Natural killer cell (primary cell): ENCODE measurements at regions not wholly inside any gene's neighbourhood (a gene's known extent, or its start where the extent isn't known, plus 50 kb on each side); places are given as distances from the start of the nearest gene placed in this dataset.

Source experiments
- ATAC-seq, 3 donors: fragments of 150-1000 bp in 2 of 3; fragments of 200-7000 bp in 1 of 3; cut with Tn5 transposase; 1 replicate in 1 of 3; 2 replicates in 2 of 3; pipeline ENCODE4 v1.10.0; 2021; ENCODE audit warnings: mild to moderate bottlenecking in 2 of 3, moderate library complexity in 2 of 3
- DNase-seq, 2 donors: peaks; one replicate each; pipeline versions ENCODE4 v3.0.0 to v3.0.0-alpha.2; 2013 to 2021; ENCODE audit warnings: mixed read lengths in 1 of 2
- H3K27ac ChIP-seq: one replicate; pipeline ENCODE4 v1.5.1; 2013; ENCODE audit warnings: mild to moderate bottlenecking, low read length
- H3K27me3 ChIP-seq: one replicate; pipeline ENCODE4 v1.6.1; 2013; ENCODE audit warnings: low read length; ENCODE audit not compliant: control insufficient read depth, insufficient read depth
- H3K36me3 ChIP-seq: one replicate; pipeline ENCODE4 v1.6.1; 2013; ENCODE audit warnings: low read length; ENCODE audit not compliant: control insufficient read depth, insufficient read depth
- H3K4me1 ChIP-seq: one replicate; pipeline ENCODE4 v1.6.1; 2013; ENCODE audit warnings: low read length; ENCODE audit not compliant: control insufficient read depth, insufficient read depth
- H3K4me3 ChIP-seq: one replicate; pipeline ENCODE4 v1.5.1; 2013; ENCODE audit warnings: low read length
- H3K9me3 ChIP-seq: one replicate; pipeline ENCODE4 v1.6.1; 2013; ENCODE audit warnings: low read length; ENCODE audit not compliant: control insufficient read depth, insufficient read depth
- H3K27ac Mint-ChIP-seq, 2 donors: one replicate each; pipeline ENCODE4 v1.8.0; 2022; ENCODE audit warnings: mild to moderate bottlenecking in 2 of 2, mixed read lengths in 2 of 2, moderate library complexity in 1 of 2
- H3K27me3 Mint-ChIP-seq, 2 donors: one replicate each; pipeline ENCODE4 v1.8.0; 2022; ENCODE audit warnings: low read depth in 2 of 2, mixed read lengths in 2 of 2
- H3K36me3 Mint-ChIP-seq: one replicate; pipeline ENCODE4 v1.8.0; 2022; ENCODE audit warnings: mixed read lengths
- H3K4me1 Mint-ChIP-seq, 2 donors: one replicate each; pipeline ENCODE4 v1.8.0; 2022; ENCODE audit warnings: mixed read lengths in 2 of 2
- H3K4me3 Mint-ChIP-seq: one replicate; pipeline ENCODE4 v1.8.0; 2022; ENCODE audit warnings: mild to moderate bottlenecking, moderate library complexity, mixed read lengths
- H3K9me3 Mint-ChIP-seq, 2 donors: one replicate each; pipeline ENCODE4 v1.8.0; 2022; ENCODE audit warnings: mixed read lengths in 2 of 2
- WGBS: methylation state at CpG from one replicate; pipeline ENCODE4 v1.1.7; 2013; ENCODE audit warnings: missing lambda C conversion rate; ENCODE audit not compliant: insufficient coverage; 5-methylcytosine and 5-hydroxymethylcytosine counted together
- intact Hi-C: fragments of 100-400 bp; cut with micrococcal nuclease; formaldehyde crosslinking; loops from one replicate; pipeline ENCODE4 v1.14.2; 2022
- TF ChIP-seq, protein P1 (sequence below): fragments of 200-600 bp; IDR thresholded peaks from one replicate; pipeline ENCODE4 v1.8.0; 2022; ENCODE audit warnings: antibody characterized with exemption

DNA sequence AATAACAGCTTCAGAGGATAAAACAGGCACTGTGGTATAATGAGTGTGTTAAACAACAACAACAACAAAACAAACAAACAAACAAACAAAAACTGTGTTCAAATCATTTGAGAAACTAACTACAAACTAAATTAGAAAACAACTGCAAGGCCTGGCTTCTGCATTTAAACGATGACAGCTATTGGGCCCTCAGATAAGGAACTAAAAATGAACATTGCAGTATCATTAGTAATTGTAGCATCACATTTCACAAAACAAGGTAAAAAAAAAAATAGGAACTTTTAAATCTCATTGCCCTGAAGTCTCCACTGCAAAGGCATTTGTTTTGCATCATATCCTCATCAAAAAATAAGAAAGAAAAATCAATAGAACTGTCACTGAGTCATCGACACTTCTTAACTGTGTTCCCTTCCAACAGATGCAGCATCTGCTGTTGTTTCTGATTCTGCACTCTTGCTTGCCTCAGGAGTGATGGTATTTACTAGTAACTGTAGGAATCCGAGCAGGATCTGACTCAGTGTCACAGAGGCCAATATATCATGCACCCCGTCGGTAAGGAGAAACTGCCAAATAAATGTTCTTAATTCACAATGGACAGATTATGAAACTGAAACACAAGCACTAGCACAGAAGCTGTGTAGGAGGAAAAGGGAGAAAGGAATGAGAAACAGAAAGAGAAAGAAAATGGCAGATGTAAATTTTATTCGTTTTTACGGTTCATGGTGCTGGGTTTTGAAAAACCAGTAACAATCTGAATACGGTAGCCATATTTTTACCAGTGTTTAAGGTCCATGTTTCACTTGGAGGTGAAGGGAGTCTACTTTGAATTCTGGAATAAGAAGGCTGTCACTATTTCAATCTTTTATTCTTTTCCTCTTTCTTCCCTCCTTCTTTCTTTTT, 365.7 kb upstream of the EPHA7 start:
- DNase-seq (no peak), ATAC-seq (no peak)
- Histone ChIP-seq H3K4me3 (no peak overlapping the region), H3K27me3 (no peaks in the 10 kb centered on the region), H3K9me3 (no peaks in the 10 kb centered on the region), H3K27ac (no peak overlapping the region), H3K4me1 (no peaks in the 10 kb centered on the region), H3K36me3 (no peaks in the 10 kb centered on the region)
- no peaks in the 10 kb centered on the region for H3K4me1 Mint-ChIP-seq
- H3K9me3 Mint-ChIP-seq = peaks cover 6 to 12% of the 10 kb centered on the region in 2 donors
- 83% methylated on average over 6 of the region's 8 CpGs for WGBS
- H3K4me3 Mint-ChIP-seq = no peak overlapping the region
- no peaks in the 10 kb centered on the region for H3K27me3 Mint-ChIP-seq
- no peaks in the 10 kb centered on the region for H3K36me3 Mint-ChIP-seq
- H3K27ac Mint-ChIP-seq = no peak overlapping the region
- intact Hi-C loops = no loop called here
- TF ChIP-seq, protein P1, sequence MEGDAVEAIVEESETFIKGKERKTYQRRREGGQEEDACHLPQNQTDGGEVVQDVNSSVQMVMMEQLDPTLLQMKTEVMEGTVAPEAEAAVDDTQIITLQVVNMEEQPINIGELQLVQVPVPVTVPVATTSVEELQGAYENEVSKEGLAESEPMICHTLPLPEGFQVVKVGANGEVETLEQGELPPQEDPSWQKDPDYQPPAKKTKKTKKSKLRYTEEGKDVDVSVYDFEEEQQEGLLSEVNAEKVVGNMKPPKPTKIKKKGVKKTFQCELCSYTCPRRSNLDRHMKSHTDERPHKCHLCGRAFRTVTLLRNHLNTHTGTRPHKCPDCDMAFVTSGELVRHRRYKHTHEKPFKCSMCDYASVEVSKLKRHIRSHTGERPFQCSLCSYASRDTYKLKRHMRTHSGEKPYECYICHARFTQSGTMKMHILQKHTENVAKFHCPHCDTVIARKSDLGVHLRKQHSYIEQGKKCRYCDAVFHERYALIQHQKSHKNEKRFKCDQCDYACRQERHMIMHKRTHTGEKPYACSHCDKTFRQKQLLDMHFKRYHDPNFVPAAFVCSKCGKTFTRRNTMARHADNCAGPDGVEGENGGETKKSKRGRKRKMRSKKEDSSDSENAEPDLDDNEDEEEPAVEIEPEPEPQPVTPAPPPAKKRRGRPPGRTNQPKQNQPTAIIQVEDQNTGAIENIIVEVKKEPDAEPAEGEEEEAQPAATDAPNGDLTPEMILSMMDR = no peak

DNA sequence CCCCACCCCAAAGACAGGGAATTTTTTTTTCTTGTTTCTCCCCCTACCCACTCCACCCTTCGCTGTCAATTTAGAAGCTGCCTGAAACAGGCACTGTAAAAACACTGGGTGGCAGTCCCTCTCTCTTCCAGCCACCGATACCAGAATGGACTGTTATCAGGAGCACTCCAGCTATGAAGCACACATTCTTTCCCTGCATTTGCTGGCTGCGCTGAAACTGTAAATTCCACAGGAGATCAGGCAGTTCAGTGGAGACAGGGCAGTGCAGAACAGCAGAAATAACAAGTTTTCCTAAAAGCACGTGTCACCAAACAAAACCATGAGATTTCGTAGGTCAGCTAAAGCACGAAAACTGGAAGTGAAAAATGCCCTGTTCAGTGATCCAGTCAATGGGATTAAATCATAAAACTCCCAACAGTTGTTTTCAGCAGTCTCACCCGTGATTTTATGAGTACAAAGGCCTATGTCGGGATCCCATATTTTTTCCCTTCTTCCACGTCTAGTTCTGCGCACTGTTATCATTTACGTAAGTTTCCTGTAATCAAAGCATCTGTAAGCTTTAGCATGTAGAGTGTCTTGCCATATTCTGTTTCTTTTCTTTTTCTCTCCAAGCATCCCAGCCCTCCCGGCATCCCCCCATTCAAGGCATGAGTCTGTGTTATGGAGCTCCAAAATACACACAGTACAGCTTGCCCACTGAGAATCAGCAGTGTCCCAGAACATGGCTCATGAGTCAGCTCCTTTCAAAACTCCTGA, 359.9 kb upstream of the EPHA7 start:
- WGBS = 73% methylated on average over 11 of the region's 12 CpGs
- Mint-ChIP-seq H3K9me3 (peaks cover 5 to 7% of the 10 kb centered on the region in 2 donors), H3K27ac (no peak overlapping the region), H3K4me1 (no peaks in the 10 kb centered on the region), H3K27me3 (no peaks in the 10 kb centered on the region), H3K36me3 (no peaks in the 10 kb centered on the region), H3K4me3 (no peak overlapping the region)
- TF ChIP-seq, protein P1 = no peak
- Histone ChIP-seq H3K27me3 (no peaks in the 10 kb centered on the region), H3K4me3 (no peak overlapping the region), H3K27ac (no peak overlapping the region), H3K4me1 (no peaks in the 10 kb centered on the region), H3K9me3 (peaks cover 3% of the 10 kb centered on the region), H3K36me3 (no peaks in the 10 kb centered on the region)
- DNase-seq (no peak), ATAC-seq (no peak)
- intact Hi-C loops = no loop called here

DNA sequence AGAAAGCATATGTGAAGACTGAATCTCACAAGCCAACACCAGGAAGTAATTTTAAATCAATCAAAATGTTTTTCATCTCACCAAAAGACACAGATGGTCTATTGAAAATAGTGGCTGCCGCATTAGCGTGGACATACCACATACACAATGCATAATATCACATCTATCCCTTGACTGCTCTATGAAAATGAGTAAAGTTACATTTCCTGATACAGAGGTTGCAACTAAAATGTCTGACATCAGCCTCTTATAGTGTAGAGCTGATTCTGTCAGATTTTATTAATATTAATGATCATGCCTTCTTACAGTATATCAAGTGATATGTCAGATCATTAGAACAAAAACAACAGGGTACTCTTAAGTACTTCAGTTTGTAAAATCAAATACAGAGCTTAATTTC, 339.8 kb upstream of the EPHA7 start:
- WGBS = 100% methylated on average over 2 of the region's 2 CpGs
- H3K4me3 ChIP-seq = no peak overlapping the region
- H3K4me1 ChIP-seq = no peaks in the 10 kb centered on the region
- H3K36me3 ChIP-seq = no peaks in the 10 kb centered on the region
- DNase-seq = no peak
- peaks cover 9 to 11% of the 10 kb centered on the region in 2 donors for H3K9me3 Mint-ChIP-seq
- H3K27ac ChIP-seq = no peak overlapping the region
- no peaks in the 10 kb centered on the region for H3K36me3 Mint-ChIP-seq
- H3K27me3 ChIP-seq = no peaks in the 10 kb centered on the region
- H3K27ac Mint-ChIP-seq = no peak overlapping the region
- H3K27me3 Mint-ChIP-seq = no peaks in the 10 kb centered on the region
- TF ChIP-seq, protein P1 = no peak
- H3K4me3 Mint-ChIP-seq = no peak overlapping the region
- intact Hi-C loops = no loop called here
- H3K4me1 Mint-ChIP-seq = no peaks in the 10 kb centered on the region
- H3K9me3 ChIP-seq = peaks cover 3% of the 10 kb centered on the region
- ATAC-seq = no peak
